COLO829 (cell line): ENCODE measurements at regions not wholly inside any gene's neighbourhood (a gene's known extent, or its start where the extent isn't known, plus 50 kb on each side); places are given as distances from the start of the nearest gene placed in this dataset.

Experiments
- DNase-seq: peaks from one replicate; pipeline ENCODE4 v3.0.0; 2012; ENCODE audit warnings: low spot score

- no peak for DNase-seq
Observed at GRCh38 chr4:106426069-106426468, 57.5 kb upstream of the GIMD1 start.

- DNase-seq = no peak
Observed at GRCh38 chr4:106425576-106425975, 57.0 kb upstream of the GIMD1 start.

- no peak for DNase-seq
Observed at GRCh38 chr4:106424426-106424825, 55.8 kb upstream of the GIMD1 start.

- DNase-seq = no peak
Observed at GRCh38 chr4:106423791-106424190, 55.2 kb upstream of the GIMD1 start.

- no peak for DNase-seq
Observed at GRCh38 chr4:106422766-106423165, 54.2 kb upstream of the GIMD1 start.

GRCh38 chr4:106421441-106422296, 53.1 kb upstream of the GIMD1 start:
- no peak for DNase-seq

GRCh38 chr4:106418444-106418843, 49.9 kb upstream of the GIMD1 start:
- DNase-seq = no peak
